ENCODE measurements at regions not wholly inside any gene's neighbourhood (a gene's known extent, or its start where the extent isn't known, plus 50 kb on each side); places are given as distances from the start of the nearest gene placed in this dataset.

GRCh38 chr17:14827396-14827919, 437.7 kb downstream of the PMP22 start:
- TF ChIP-seq RAD21 (CRISPR knock-in tag; conservative IDR thresholded peaks at IDR 0.05 in 1 of 2, IDR thresholded peaks at IDR 0.05 in 1 of 2) (no peak), ZBTB1 (CRISPR knock-in tag; IDR thresholded peaks at IDR 0.05; ENCODE audit: borderline replicate concordance, low read depth) (no peak), ARID3A (IDR thresholded peaks at IDR 0.05; ENCODE audit: borderline replicate concordance, low read depth, low read length) (no peak), USF2 (CRISPR knock-in tag; IDR thresholded peaks at IDR 0.05) (no peak), CBFB (CRISPR knock-in tag; IDR thresholded peaks at IDR 0.05) (no peak), POLR2A (conservative IDR thresholded peaks at IDR 0.05) (no peak), RFX5 (IDR thresholded peaks at IDR 0.05; ENCODE audit: low read depth, low read length) (no peak), ZNF707 (CRISPR knock-in tag; conservative IDR thresholded peaks at IDR 0.05) (no peak), KDM4B (IDR thresholded peaks at IDR 0.05; ENCODE audit: borderline replicate concordance in 2 of 2, low read depth in 1 of 2) (no peak), FOXA3 (CRISPR knock-in tag; conservative IDR thresholded peaks at IDR 0.05 in 1 of 2, IDR thresholded peaks at IDR 0.05 in 1 of 2) (no peak), MECOM (CRISPR knock-in tag; IDR thresholded peaks at IDR 0.05) (no peak), FOXP4 (CRISPR knock-in tag; IDR thresholded peaks at IDR 0.05; ENCODE audit: borderline replicate concordance) (no peak)
